Activated CD8-positive, alpha-beta memory T cell treated with anti-CD3 and anti-CD28 coated beads for 36 hours (primary cell): ENCODE measurements at regions not wholly inside any gene's neighbourhood (a gene's known extent, or its start where the extent isn't known, plus 50 kb on each side); places are given as distances from the start of the nearest gene placed in this dataset.

ENCODE experiments used
- CTCF ChIA-PET: fragments of 350-600 bp; sonication (Branson Sonifier 250); formaldehyde crosslinking; loops from one replicate; lab custom pipeline; 2021; ENCODE audit warnings: antibody characterized with exemption; lab: Charles Lee
- POLR2A ChIA-PET: fragments of 350-600 bp; sonication (Branson Sonifier 250); formaldehyde crosslinking; loops from one replicate; lab custom pipeline; 2021; ENCODE audit warnings: antibody characterized with exemption; lab: Charles Lee

DNA sequence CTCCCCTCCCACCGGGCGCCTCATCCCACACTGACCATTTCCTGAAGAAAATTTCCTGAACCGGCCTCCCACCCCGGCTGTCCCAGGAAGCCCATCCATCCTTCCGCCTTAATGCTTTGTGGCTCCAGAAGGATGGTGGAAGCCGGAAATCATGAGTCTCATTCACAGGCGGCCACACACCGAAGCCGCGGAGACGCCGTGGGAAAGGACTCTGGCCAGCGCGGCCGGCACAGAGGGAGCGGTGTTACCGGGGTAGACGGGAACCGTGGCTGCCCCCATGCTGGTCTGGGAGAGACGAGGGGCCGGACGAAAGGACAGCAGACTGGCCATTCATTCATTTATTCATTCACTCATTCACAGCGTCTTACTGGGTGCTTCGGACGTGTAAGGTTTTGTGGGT lies 326.8 kb downstream of the SEC14L1 start:
- POLR2A ChIA-PET, result interaction anchor here (2.1 kb wide), 1 partner anchor 8 kb away, joined by 7 read pairs; no protein-coding TSS in a partner anchor
- CTCF ChIA-PET, result interaction anchor here (0.8 kb wide), 1 partner anchor 10 kb away, joined by 3 read pairs; no protein-coding TSS in a partner anchor

DNA sequence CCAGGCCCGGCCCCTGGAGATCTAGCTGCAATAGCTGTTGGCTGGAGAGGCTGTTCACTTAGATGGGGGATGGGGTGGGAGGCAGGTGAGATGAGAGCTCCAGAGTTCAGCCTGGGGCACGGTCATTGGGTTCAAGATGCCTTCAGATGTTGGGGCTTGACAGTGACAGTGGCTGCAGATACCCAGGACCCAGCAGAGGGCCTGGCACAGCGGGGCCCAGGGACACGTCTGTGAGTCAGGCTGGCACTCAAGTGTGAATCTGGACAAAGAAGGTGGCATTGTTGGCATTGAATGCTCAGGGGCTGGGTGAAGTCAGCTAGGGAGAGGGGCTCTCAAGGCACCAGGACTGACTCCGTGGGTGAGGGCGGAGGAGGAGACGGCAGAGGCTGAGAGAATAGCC lies 328.1 kb downstream of the SEC14L1 start:
- CTCF ChIA-PET, result interaction anchor here (0.6 to 1.1 kb wide), 4 partner anchors 9 to 26 kb away, joined by 3 to 5 read pairs (median 3); no protein-coding TSS in a partner anchor
- POLR2A ChIA-PET, result interaction anchor here (0.9 to 2.1 kb wide), 2 partner anchors 9 to 69 kb away, joined by 3 to 7 read pairs; no protein-coding TSS in a partner anchor

GRCh38 chr17:77470330-77470786 lies 329.6 kb downstream of the SEC14L1 start:
- POLR2A ChIA-PET, result interaction anchor here (5.4 kb wide), 1 partner anchor 9 kb away, joined by 61 read pairs; no protein-coding TSS in a partner anchor

GRCh38 chr17:77470800-77471733 lies 330.3 kb downstream of the SEC14L1 start:
- CTCF ChIA-PET, result interaction anchor here (1.2 to 1.9 kb wide), 2 partner anchors 23 to 42 kb away, joined by 3 to 5 read pairs; no protein-coding TSS in a partner anchor

More at GRCh38 chr17:77470330-77470786, 329.6 kb downstream of the SEC14L1 start:
- CTCF ChIA-PET, result no interaction called here

GRCh38 chr17:77471984-77472461 lies 331.3 kb downstream of the SEC14L1 start:
- CTCF ChIA-PET, result interaction anchor here (1.0 to 2.7 kb wide), 8 partner anchors 9 to 72 kb away, joined by 3 to 13 read pairs (median 6); no protein-coding TSS in a partner anchor
- POLR2A ChIA-PET, result interaction anchor here (1.5 to 5.4 kb wide), 4 partner anchors 11 to 27 kb away, joined by 4 to 61 read pairs (median 6); no protein-coding TSS in a partner anchor

More at GRCh38 chr17:77470800-77471733, 330.3 kb downstream of the SEC14L1 start:
- POLR2A ChIA-PET, result interaction anchor here (5.4 kb wide), 1 partner anchor 10 kb away, joined by 61 read pairs; no protein-coding TSS in a partner anchor

DNA sequence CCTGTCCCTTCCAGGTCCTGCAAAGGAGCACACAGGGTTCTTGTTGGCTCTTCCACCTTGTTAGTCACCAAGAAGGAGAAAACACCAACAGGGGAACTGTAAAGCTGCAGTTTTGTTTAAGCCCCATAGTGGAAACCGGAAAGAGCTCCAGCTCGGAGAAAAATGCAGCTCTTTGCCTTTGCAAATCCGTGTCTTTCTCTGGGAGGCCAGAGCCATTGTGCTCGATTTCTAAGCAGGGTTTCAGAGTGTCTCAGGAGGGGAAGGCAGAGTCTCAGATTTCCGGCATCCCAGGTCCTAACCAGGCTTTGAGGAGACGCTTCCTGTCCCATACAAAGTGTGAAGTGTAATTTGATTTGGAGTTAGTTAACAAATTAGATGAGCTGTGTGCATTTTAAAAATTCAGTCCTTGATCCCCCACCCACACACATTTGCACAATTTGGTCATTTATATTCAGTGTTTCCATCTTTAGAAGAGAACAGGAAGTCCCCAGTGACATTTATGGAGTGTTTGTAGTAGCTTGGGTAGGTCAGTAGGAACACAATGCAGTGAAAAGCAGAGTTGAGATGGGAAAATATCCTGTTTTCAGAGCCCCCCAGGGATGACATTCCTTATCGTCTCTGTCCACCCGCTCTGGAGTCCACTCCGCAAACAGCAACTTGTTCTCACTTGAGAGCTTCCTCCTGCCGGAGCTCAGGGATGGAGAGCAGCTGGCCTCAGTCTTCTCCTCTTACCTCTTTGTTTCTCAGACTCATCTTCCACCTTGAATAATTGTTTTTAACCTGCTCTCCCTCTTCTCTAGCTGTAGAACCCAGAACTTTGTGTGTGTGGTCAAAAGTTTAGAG lies 331.9 kb downstream of the SEC14L1 start:
- POLR2A ChIA-PET, result interaction anchor here (0.9 to 5.4 kb wide), 6 partner anchors 11 to 99 kb away, joined by 3 to 61 read pairs (median 6); no protein-coding TSS in a partner anchor
- CTCF ChIA-PET, result interaction anchor here (0.9 to 2.7 kb wide), 11 partner anchors 10 to 142 kb away, joined by 3 to 13 read pairs (median 5); no protein-coding TSS in a partner anchor

GRCh38 chr17:77473615-77474226 lies 333.0 kb downstream of the SEC14L1 start:
- CTCF ChIA-PET, result interaction anchor here (0.7 to 2.7 kb wide), 10 partner anchors 11 to 73 kb away, joined by 3 to 13 read pairs (median 4); no protein-coding TSS in a partner anchor
- POLR2A ChIA-PET, result interaction anchor here (0.9 to 5.4 kb wide), 7 partner anchors 9 to 100 kb away, joined by 3 to 61 read pairs (median 4); no protein-coding TSS in a partner anchor

DNA sequence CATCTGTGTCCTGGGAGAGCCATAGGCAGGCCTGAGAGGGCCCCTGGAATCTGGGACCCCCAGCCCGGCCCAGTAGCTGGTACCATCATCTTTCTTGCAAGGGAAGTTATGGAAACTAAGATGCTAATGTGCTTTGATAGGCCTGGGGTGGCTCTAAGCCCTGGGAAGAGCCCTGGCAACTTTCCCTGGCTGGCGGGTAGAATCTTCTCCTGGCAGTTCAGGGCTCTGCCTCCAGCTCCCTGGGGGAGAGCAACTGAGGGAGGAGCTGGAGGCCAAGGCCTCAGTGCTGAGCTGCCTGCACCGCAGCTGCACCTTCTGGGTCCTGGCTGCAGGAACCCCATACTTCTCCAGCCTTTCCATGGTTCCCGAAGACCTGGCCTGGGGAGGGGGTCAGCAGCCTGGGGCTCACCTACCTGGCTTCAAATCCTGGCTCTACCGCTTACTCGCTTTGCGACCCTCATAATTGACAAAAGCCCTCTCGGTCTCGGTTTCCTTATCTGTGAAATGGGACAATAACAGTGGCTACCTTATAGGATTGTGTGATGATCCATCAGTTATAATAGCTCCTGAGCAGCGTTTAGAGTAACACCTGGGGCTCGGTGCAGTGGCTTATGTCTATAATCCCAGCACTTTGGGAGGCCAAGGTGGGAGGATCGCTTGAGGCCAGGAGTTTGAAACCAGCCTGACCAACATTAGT lies 333.7 kb downstream of the SEC14L1 start:
- POLR2A ChIA-PET, result interaction anchor here (0.5 to 5.4 kb wide), 10 partner anchors 8 to 484 kb away, joined by 3 to 61 read pairs (median 4); partner anchors contain the start of gene TNRC6C
- CTCF ChIA-PET, result interaction anchor here (0.7 to 2.7 kb wide), 14 partner anchors 9 to 74 kb away, joined by 3 to 13 read pairs (median 4); no protein-coding TSS in a partner anchor

GRCh38 chr17:77475016-77475976 lies 334.5 kb downstream of the SEC14L1 start:
- CTCF ChIA-PET, result interaction anchor here (0.6 to 1.9 kb wide), 9 partner anchors 10 to 559 kb away, joined by 3 to 5 read pairs (median 3); no protein-coding TSS in a partner anchor
- POLR2A ChIA-PET, result interaction anchor here (0.5 to 5.4 kb wide), 7 partner anchors 8 to 483 kb away, joined by 3 to 61 read pairs (median 4); partner anchors contain the start of gene TNRC6C

GRCh38 chr17:77476006-77476405 lies 335.2 kb downstream of the SEC14L1 start:
- POLR2A ChIA-PET, result no interaction called here
- CTCF ChIA-PET, result interaction anchor here (0.6 to 2.1 kb wide), 4 partner anchors 19 to 558 kb away, joined by 3 to 9 read pairs (median 4); no protein-coding TSS in a partner anchor

GRCh38 chr17:77476498-77476897 lies 335.7 kb downstream of the SEC14L1 start:
- ChIA-PET POLR2A (no interaction called here), CTCF (interaction anchor here (1.4 to 2.1 kb wide), 3 partner anchors 18 to 47 kb away, joined by 4 to 9 read pairs (median 7); no protein-coding TSS in a partner anchor)

DNA sequence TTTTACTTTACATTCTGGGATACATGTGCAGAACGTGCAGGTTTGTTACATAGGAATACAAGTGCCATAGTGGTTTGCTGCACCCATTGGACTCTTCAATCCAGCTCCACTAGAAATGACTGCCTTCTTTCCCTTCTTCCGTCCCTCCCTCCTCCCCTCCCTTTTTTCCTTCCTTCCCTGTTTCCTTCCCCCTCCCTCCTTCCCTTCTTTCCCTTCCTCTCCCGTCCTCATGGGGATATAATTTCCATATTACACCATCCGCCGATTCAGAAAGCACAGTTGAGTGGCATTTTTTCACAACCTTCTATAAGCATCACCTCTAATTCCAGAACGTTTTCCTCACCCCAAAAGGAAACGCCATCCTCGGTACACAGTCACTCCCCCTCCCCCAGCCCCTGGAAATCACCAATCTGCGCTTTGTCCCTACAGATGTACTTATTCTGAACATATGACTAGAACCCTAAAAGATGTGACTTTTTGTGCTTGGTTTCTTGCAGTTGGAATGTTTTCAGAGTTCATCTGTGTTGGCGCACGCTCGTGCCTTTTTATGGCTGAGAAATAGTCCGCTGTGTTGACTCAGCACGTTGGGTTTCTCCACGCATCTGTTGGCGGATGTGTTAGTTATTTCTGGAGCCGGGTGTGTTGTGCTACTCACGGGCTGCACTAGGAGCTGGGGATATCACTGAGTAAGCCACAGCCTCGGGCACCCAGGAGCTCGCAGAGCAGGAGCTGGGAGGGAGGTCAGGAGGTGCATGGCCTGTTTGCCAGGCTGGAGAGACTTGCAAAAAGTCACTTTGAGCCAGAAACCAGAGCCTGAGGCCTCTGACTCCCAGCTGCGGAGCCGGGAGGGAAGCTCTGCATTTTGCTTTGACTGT lies 336.4 kb downstream of the SEC14L1 start:
- CTCF ChIA-PET, result interaction anchor here (0.8 to 2.1 kb wide), 5 partner anchors 18 to 389 kb away, joined by 3 to 9 read pairs (median 4); no protein-coding TSS in a partner anchor

DNA sequence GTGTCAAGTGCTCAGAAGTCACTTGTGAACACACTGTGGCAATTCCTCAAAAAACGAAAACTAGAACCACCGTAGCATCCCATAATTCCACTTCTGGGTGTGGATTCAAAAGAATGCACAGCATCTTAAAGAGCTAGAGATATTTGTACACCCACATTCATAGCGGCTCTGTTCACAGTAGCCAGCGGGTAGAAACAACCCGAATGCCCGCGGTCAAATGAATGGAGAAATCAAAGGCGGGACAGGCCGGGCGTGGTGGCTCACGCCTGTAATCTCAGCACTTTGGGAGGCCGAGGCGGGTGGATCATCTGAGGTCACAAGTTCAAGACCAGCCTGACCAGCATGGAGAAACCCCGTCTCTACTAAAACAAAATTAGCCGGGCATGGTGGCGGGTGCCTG lies 337.5 kb downstream of the SEC14L1 start:
- POLR2A ChIA-PET, result interaction anchor here (0.6 kb wide), 1 partner anchor 915 kb away, joined by 4 read pairs; no protein-coding TSS in a partner anchor
- CTCF ChIA-PET, result interaction anchor here (0.7 to 1.3 kb wide), 3 partner anchors 23 to 820 kb away, joined by 4 to 5 read pairs (median 4); no protein-coding TSS in a partner anchor

More for the DNA sequence above, 336.4 kb downstream of the SEC14L1 start:
- POLR2A ChIA-PET, result interaction anchor here (0.6 kb wide), 1 partner anchor 914 kb away, joined by 4 read pairs; no protein-coding TSS in a partner anchor

- CTCF ChIA-PET, result interaction anchor here (0.7 kb wide), 1 partner anchor 23 kb away, joined by 4 read pairs; no protein-coding TSS in a partner anchor
- POLR2A ChIA-PET, result no interaction called here
These were observed 338.1 kb downstream of the SEC14L1 start for GRCh38 chr17:77478899-77479298.
